Esophagus mucosa (tissue), 1 donor: ENCODE measurements at regions not wholly inside any gene's neighbourhood (a gene's known extent, or its start where the extent isn't known, plus 50 kb on each side); places are given as distances from the start of the nearest gene placed in this dataset.

Experiments used
- ATAC-seq: fragments of 200-7000 bp; cut with Tn5 transposase; one replicate; pipeline ENCODE4 v1.9.1; 2020
- donor health status: DM: yes; HTN: yes; CAD: no.

GRCh38 chr1:2866422-2867086 is 65.1 kb upstream of the TTC34 start:
- ATAC-seq: no peak

- no peak for ATAC-seq
These were observed 65.6 kb upstream of the TTC34 start for GRCh38 chr1:2867087-2867425.

GRCh38 chr1:2867861-2868260 is 66.4 kb upstream of the TTC34 start:
- no peak for ATAC-seq

- ATAC-seq: no peak
These were observed 67.2 kb upstream of the TTC34 start for GRCh38 chr1:2868571-2869195.

DNA sequence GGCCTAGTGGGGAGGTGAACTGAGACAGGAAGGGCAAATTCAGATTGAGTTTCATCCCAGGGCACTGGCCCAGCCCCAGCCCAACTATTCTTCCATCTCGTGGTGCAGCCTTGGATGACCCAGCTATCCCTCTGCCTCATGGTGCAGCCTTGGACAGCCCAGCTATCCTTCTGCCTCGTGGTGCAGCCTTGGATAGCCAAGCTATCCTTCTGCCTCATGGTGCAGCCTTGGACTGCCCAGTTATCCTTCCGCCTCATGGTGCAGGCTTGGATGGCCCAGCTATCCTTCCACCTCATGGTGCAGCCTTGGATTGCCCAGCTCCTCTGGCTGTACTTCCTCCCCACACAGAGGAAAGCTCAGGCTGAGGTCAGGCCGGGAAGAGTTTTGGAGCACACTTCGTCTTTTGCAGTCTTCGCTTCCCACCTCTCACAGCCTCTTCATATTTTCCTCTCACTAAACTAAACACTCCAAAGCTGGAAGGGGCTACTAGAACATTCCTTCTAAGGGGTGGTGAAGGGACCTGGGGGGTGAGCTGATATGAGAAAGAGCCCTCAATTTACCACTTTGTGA is 69.8 kb upstream of the TTC34 start:
- ATAC-seq: no peak

DNA sequence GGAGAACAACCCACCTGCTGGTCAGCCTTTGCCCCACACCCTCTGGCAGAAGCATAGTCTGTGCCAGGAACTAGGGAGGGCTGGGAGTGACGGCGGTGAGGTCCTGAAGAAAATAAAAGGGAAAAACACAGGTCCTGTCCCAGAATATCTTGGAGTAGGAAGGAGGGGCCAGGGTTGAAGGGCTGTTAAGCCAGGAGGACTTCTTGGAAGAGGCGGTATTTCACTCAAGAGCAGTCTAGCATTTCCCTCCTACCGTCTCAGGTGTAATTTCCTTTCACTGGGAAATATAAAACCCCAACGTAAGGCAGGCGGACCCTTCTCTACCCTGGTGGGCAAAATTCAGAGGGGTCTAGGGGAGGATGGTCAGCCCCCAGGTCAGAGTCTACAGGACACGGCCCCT is 72.7 kb upstream of the TTC34 start:
- no peak for ATAC-seq

DNA sequence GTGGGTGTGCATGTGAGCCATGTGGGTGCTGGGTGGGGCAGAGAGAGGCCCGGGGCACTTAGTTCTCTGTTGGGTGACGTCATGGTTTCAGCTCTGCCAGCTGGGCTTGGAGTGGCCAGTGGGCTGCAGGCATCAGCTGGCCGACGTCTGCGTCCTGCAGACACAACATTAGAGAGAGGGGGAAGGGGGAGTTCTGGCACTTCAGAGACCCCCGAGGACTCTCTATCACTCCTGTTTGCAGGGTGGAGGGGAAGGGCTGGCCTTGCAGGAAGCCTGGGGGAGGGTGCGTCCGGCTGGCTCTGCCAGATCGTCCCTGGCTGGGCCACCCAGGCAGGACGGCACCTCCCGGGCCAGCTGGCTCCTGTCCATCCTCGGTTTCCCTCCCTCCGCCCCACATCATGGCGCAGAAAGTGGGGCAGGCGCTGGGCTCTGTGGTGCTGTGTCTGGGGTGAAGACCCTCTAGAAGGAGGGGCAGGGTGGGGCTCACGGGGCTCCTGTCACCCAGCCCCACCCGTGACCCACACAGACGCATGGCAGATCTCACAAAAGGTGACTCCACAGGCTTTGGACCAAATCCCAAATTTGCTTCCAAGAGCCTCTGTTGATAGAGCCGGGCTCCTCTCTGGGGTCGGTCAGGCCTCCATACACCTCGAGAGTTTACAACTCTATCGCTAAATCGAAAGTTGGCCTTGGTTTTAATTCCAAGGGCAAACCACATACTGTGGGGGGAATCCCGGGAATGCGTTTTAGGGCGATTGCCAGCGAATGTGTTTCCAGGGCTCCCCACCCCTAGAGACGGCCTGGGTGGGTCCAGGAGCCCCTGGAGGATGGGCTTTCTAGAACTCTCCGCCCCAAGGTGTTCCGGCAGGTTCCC is 73.4 kb upstream of the TTC34 start:
- no peak for ATAC-seq

DNA sequence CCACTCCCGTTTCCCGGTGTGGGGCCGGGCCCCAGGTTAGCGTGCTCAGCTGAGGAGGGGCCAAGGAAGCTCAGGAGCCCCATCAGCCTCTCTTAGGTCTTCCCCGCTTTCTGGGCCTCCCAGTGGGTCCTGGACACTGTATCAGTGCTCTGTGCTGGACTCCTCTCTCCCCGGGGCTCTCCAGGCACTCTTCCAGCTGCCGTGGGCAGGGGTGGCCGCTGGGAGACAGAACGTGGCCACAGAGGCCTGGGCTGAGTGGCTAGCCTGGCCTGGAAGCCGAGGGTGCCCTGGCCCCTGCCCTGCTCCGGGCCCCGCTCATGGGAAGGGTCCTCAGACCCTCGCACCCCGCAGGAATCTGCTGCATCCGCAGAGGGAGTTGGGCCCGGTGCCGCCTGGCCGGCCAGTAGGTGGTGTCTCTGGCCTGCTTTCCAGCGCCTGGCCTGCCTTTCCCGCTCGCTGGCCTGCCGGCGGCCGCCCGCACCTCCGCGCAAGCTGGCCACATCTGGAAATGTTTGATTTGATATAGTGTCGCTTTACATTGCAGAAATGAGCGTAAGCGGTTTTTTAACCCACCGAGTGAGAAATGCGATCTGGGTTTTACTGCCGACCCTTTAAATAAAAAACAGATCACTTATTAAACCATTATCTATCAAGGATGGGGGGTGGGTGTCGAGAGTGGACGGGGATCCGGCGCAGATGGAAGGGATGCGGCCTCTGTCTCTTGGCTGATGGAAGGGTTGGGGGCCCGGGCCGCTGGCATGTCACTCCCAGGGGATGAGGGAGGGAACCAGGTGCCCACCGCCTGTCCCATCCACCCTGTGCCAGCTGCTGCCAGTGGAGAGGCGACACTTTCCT is 74.4 kb upstream of the TTC34 start:
- no peak for ATAC-seq

- ATAC-seq: no peak
These were observed 75.4 kb upstream of the TTC34 start for GRCh38 chr1:2876846-2877245.

DNA sequence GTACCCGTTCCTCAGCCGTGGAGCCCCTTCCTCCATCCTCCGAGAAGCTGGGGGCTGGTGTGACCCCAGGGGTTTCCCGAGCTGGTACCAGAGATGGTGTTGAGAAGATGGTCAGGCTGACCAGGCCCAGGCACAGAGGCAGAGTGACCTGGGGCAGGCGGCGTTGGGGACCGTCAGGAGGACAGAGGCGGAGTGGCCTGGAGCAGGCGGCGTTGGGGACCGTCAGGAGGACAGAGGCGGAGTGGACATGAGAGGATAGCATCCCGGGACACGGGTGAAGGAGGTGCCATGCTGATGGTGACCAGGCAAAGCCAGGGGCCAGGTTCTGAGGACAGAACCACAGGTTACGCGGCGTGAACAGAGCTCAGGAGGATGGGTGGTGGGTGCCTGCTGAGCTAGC is 75.9 kb upstream of the TTC34 start:
- no peak for ATAC-seq

- ATAC-seq: no peak
These were observed 77.1 kb upstream of the TTC34 start for GRCh38 chr1:2878591-2878990.

- no peak for ATAC-seq
These were observed 77.5 kb upstream of the TTC34 start for GRCh38 chr1:2879026-2879425.

DNA sequence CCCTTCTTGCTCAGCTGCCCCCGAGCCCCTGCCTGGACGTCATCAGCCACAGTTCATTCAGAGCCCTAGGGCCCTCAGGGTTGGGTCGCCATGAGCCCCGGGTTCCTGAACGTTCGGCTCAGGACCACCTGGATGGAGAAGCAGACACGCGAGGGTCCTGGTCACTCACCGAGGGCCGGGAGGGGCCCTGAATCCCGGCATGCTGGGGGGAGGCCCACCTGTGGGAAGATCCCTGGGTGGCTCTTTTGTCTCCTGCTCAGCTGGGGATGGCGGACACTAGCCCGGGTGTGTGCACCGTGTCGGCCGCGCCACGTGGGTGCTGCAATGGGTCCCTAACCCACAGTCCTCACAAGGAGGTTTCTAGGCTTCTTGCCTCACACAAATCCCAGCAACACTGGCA is 78.1 kb upstream of the TTC34 start:
- ATAC-seq: no peak

- no peak for ATAC-seq
These were observed 78.6 kb upstream of the TTC34 start for GRCh38 chr1:2880086-2880485.

DNA sequence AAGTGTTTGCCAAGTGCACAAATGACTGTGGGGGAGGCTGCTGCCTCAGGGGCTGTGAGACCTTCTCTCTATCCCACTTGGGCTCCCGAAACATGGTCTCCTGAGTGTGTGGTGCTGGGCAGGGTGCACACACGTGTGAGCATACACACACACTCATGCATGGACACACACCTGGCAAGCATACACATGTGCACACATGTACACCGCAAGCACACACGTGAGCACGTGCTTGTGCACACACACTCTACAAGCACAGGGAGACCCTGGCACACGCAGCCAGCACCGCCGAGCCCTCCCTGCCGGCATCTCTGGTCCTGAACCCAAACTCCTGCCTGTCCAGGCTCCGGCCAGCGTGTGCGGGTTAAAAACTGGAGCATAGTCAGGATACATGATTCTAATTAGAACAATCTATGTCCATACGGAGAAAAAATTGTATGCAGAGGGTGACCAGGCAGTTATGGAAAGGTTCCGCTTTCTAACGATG is 79.4 kb upstream of the TTC34 start:
- no peak for ATAC-seq

- no peak for ATAC-seq
These were observed 80.1 kb upstream of the TTC34 start for GRCh38 chr1:2881556-2881955.

GRCh38 chr1:2882966-2883696 is 81.6 kb upstream of the TTC34 start:
- ATAC-seq: no peak

GRCh38 chr1:2885001-2885400 is 83.5 kb upstream of the TTC34 start:
- ATAC-seq: no peak

GRCh38 chr1:2886631-2887030 is 85.1 kb upstream of the TTC34 start:
- ATAC-seq: no peak

GRCh38 chr1:2887941-2888855 is 86.7 kb upstream of the TTC34 start:
- no peak for ATAC-seq
